PC-3 (cell line): ENCODE measurements at regions not wholly inside any gene's neighbourhood (a gene's known extent, or its start where the extent isn't known, plus 50 kb on each side); places are given as distances from the start of the nearest gene placed in this dataset.

ENCODE experiments used
- CTCF ChIP-seq: fragments of 300-600 bp; sonication (generic); conservative IDR thresholded peaks from 2 replicates; pipeline ENCODE4 v1.5.1; 2017; ENCODE audit warnings: antibody characterized with exemption, low read depth, mild to moderate bottlenecking, low read length
- EZH2phosphoT487 ChIP-seq: fragments of 300-600 bp; sonication (generic); IDR thresholded peaks from 2 replicates; pipeline ENCODE4 v1.6.1; 2018; ENCODE audit warnings: mild to moderate bottlenecking, antibody characterized with exemption, low read length, borderline replicate concordance

DNA sequence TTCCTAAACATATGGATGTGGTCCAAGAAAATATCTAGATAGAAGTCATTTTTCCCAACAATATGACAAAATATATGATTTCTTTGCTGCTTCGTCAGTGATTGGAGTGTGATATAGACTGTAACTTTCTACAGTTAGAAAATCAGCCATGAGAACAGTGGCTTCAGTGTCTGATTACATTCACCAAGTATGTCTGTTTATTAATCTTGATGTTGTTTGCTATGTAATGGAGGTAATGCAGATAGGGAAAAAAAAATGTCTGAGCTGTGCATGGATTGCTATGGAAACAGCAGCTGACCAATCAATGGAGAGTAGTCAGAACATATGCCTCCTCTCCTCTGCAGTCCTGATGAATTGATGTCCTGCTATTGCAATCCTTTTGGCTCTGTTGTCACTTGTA lies 72.3 kb upstream of the GAP43 start:
- TF ChIP-seq CTCF (no peak), EZH2phosphoT487 (no peak)
